AG10803 (cell line): ENCODE measurements at regions not wholly inside any gene's neighbourhood (a gene's known extent, or its start where the extent isn't known, plus 50 kb on each side); places are given as distances from the start of the nearest gene placed in this dataset.

Experiments used
- DNase-seq: peaks from one replicate; pipeline ENCODE4 v3.0.0; 2010; ENCODE audit warnings: low read depth
- H3K4me3 ChIP-seq: 2 replicates; pipeline ENCODE4 v1.5.1; 2011; ENCODE audit warnings: mild to moderate bottlenecking, low read length, control low read depth
- CTCF ChIP-seq: conservative IDR thresholded peaks from 2 replicates; pipeline ENCODE4 v1.5.1; 2011; ENCODE audit warnings: mild to moderate bottlenecking, low read length, control low read depth, inconsistent platforms

- TF ChIP-seq CTCF, result no peak
- H3K4me3 ChIP-seq, result no peak overlapping the region
- DNase-seq, result peak; percentile 3
These were observed 133.2 kb upstream of the GULP1 start for GRCh38 chr2:188158337-188159100.

- no peak overlapping the region for H3K4me3 ChIP-seq
- no peak for TF ChIP-seq CTCF
- no peak for DNase-seq
These were observed 132.2 kb upstream of the GULP1 start for GRCh38 chr2:188159484-188159883.

GRCh38 chr2:188170356-188170755, 121.3 kb upstream of the GULP1 start:
- no peak for DNase-seq
- H3K4me3 ChIP-seq, result no peak overlapping the region
- no peak for TF ChIP-seq CTCF

- no peak overlapping the region for H3K4me3 ChIP-seq
- TF ChIP-seq CTCF, result no peak
- DNase-seq, result no peak
These were observed 115.1 kb upstream of the GULP1 start for GRCh38 chr2:188176620-188177019.

- TF ChIP-seq CTCF, result no peak
- H3K4me3 ChIP-seq, result no peak overlapping the region
- no peak for DNase-seq
These were observed 110.4 kb upstream of the GULP1 start for GRCh38 chr2:188181067-188181838.

GRCh38 chr2:188181884-188182283, 109.8 kb upstream of the GULP1 start:
- no peak for DNase-seq
- H3K4me3 ChIP-seq, result no peak overlapping the region
- no peak for TF ChIP-seq CTCF

- no peak overlapping the region for H3K4me3 ChIP-seq
- no peak for TF ChIP-seq CTCF
- DNase-seq, result no peak
These were observed 103.9 kb upstream of the GULP1 start for GRCh38 chr2:188187726-188188125.
